IMR-90 (cell line): ENCODE measurements at regions not wholly inside any gene's neighbourhood (a gene's known extent, or its start where the extent isn't known, plus 50 kb on each side); places are given as distances from the start of the nearest gene placed in this dataset.

Experiments
- ATAC-seq: fragments of 200-7000 bp; cut with Tn5 transposase; 2 replicates; pipeline ENCODE4 v1.9.1; 2020; ENCODE audit warnings: low read depth, mild to moderate bottlenecking, moderate library complexity
- BruUV-seq: library from RNA; stranded (reverse); fragments of 400-500 nt; replicated peaks from 2 replicates; lab custom pipeline; 2021; lab: Mats Ljungman, UMichigan
- CTCF ChIA-PET: fragments of 300-600 bp; formaldehyde crosslinking; extraction: SDS; loops from one replicate; lab custom pipeline; 2021; ENCODE audit warnings: antibody characterized with exemption; lab: Yijun Ruan, JAX
- POLR2A ChIA-PET: fragments of 300-600 bp; sonication (Branson Sonifier 250); formaldehyde crosslinking; loops from one replicate; lab custom pipeline; 2022; ENCODE audit warnings: antibody characterized with exemption; ENCODE audit not compliant: unreplicated experiment; lab: Charles Lee
- DNase-seq: peaks from one replicate; pipeline ENCODE4 v3.0.0; 2013
- H2AFZ ChIP-seq: replicated peaks from 2 replicates; pipeline ENCODE3; 2013; ENCODE audit warnings: low read length, mild to moderate bottlenecking; ENCODE audit not compliant: poor library complexity
- H2AK5ac ChIP-seq: 2 replicates; pipeline ENCODE4 v1.6.1; 2013; ENCODE audit warnings: low read depth, low read length, inconsistent platforms
- H2AK9ac ChIP-seq: replicated peaks from 2 replicates; pipeline ENCODE3; 2013; ENCODE audit warnings: mild to moderate bottlenecking, low read depth, low read length, moderate library complexity; ENCODE audit not compliant: poor library complexity
- H2BK120ac ChIP-seq: 2 replicates; pipeline ENCODE4 v1.6.1; 2013; ENCODE audit warnings: low read depth, low read length, inconsistent platforms
- H2BK15ac ChIP-seq: 3 replicates; pipeline ENCODE4 v1.6.1; 2013; ENCODE audit warnings: low read depth, low read length, inconsistent platforms
- H2BK20ac ChIP-seq: 2 replicates; pipeline ENCODE4 v1.6.1; 2013; ENCODE audit warnings: low read depth, mild to moderate bottlenecking, inconsistent platforms, low read length, moderate library complexity
- H2BK5ac ChIP-seq: 2 replicates; pipeline ENCODE4 v1.6.1; 2013; ENCODE audit warnings: mild to moderate bottlenecking, low read depth, low read length, inconsistent platforms; ENCODE audit not compliant: poor library complexity, severe bottlenecking
- H3K14ac ChIP-seq: replicated peaks from 2 replicates; pipeline ENCODE4 v1.6.1; 2013; ENCODE audit warnings: low read depth, low read length, inconsistent platforms
- H3K18ac ChIP-seq: 2 replicates; pipeline ENCODE4 v1.6.1; 2013; ENCODE audit warnings: low read depth, low read length, control low read depth
- H3K23ac ChIP-seq: 2 replicates; pipeline ENCODE4 v1.6.1; 2013; ENCODE audit warnings: low read depth, low read length, inconsistent platforms
- H3K27ac ChIP-seq: 2 replicates; pipeline ENCODE4 v1.5.1; 2013; ENCODE audit warnings: mild to moderate bottlenecking, control low read depth, low read length; ENCODE audit not compliant: insufficient read depth
- H3K27me3 ChIP-seq: 2 replicates; pipeline ENCODE4 v1.6.1; 2013; ENCODE audit warnings: low read length; ENCODE audit not compliant: control insufficient read depth, insufficient read depth
- H3K36me3 ChIP-seq: 2 replicates; pipeline ENCODE4 v1.6.1; 2013; ENCODE audit warnings: low read length, mixed read lengths; ENCODE audit not compliant: control insufficient read depth, insufficient read depth
- H3K4ac ChIP-seq: 2 replicates; pipeline ENCODE4 v1.6.1; 2013; ENCODE audit warnings: low read depth, low read length, inconsistent platforms
- H3K4me1 ChIP-seq: 2 replicates; pipeline ENCODE4 v1.6.1; 2013; ENCODE audit warnings: low read length, mixed read lengths; ENCODE audit not compliant: control insufficient read depth, insufficient read depth
- H3K4me2 ChIP-seq: 2 replicates; pipeline ENCODE4 v1.6.1; 2013; ENCODE audit warnings: low read depth, mild to moderate bottlenecking, control low read depth, low read length, moderate library complexity
- H3K4me3 ChIP-seq: 2 replicates; pipeline ENCODE4 v1.5.1; 2013; ENCODE audit warnings: low read depth, mild to moderate bottlenecking, control low read depth, low read length, moderate library complexity; ENCODE audit not compliant: insufficient read depth
- H3K56ac ChIP-seq: 2 replicates; pipeline ENCODE4 v1.6.1; 2013; ENCODE audit warnings: low read length, inconsistent platforms; ENCODE audit not compliant: insufficient read depth; ENCODE audit errors: extremely low read depth
- H3K79me1 ChIP-seq, 2 experiments: 2 replicates each; pipeline ENCODE4 v1.6.1; 2013; ENCODE audit warnings: low read length in 2 of 2, inconsistent platforms in 1 of 2, low read depth in 1 of 2
- H3K9ac ChIP-seq: 2 replicates; pipeline ENCODE4 v1.6.1; 2013; ENCODE audit warnings: low read depth, low read length, control low read depth
- H3K9me1 ChIP-seq: 2 replicates; pipeline ENCODE4 v1.6.1; 2013; ENCODE audit warnings: low read length, inconsistent platforms; ENCODE audit not compliant: insufficient read depth
- H3K9me3 ChIP-seq: 2 replicates; pipeline ENCODE4 v1.6.1; 2013; ENCODE audit warnings: low read length; ENCODE audit not compliant: control insufficient read depth, insufficient read depth
- H4K20me1 ChIP-seq: 2 replicates; pipeline ENCODE4 v1.6.1; 2013; ENCODE audit warnings: low read length, inconsistent platforms; ENCODE audit not compliant: insufficient read depth
- H4K5ac ChIP-seq: 2 replicates; pipeline ENCODE4 v1.6.1; 2013; ENCODE audit warnings: mild to moderate bottlenecking, low read depth, low read length, control low read depth
- H4K8ac ChIP-seq, 2 experiments: 2 replicates each; pipeline ENCODE4 v1.6.1; 2013; ENCODE audit warnings: low read depth in 2 of 2, low read length in 2 of 2, control low read depth in 1 of 2, inconsistent platforms in 1 of 2
- H4K91ac ChIP-seq: 2 replicates; pipeline ENCODE4 v1.6.1; 2013; ENCODE audit warnings: low read depth, low read length, inconsistent platforms; ENCODE audit not compliant: insufficient read depth
- FOS ChIP-seq: fragments of 150-350 bp; IDR thresholded peaks from 2 replicates; pipeline ENCODE4 v1.6.1; 2016; ENCODE audit warnings: low read depth, low read length
- MAFK ChIP-seq: IDR thresholded peaks from 2 replicates; pipeline ENCODE4 v1.6.1; 2012; ENCODE audit warnings: low read depth, low read length, improper control_type of control experiment
- MXI1 ChIP-seq: IDR thresholded peaks from 2 replicates; pipeline ENCODE4 v1.6.1; 2012; ENCODE audit warnings: low read depth, mild to moderate bottlenecking, low read length, moderate library complexity, borderline replicate concordance
- POLR2A ChIP-seq: IDR thresholded peaks from 2 replicates; pipeline ENCODE4 v1.6.1; 2012; ENCODE audit warnings: mild to moderate bottlenecking, low read depth, low read length
- RFX5 ChIP-seq: IDR thresholded peaks from 2 replicates; pipeline ENCODE4 v1.8.0; 2012; ENCODE audit warnings: low read depth, mild to moderate bottlenecking, low read length, moderate library complexity
- USF2 ChIP-seq: fragments of 150-350 bp; IDR thresholded peaks from 2 replicates; pipeline ENCODE4 v1.6.1; 2017; ENCODE audit warnings: mild to moderate bottlenecking, antibody characterized with exemption, low read length, low read depth
- dilution Hi-C: fragments of 300-500 bp; cut with HindIII; formaldehyde crosslinking; loops from one replicate; pipeline ENCODE4 v1.14.3; 2018; ENCODE audit warnings: low sequenced_read_pairs; ENCODE audit not compliant: unreplicated experiment
- in situ Hi-C: fragments of 300-500 bp; cut with MboI; formaldehyde crosslinking; loops from 3 replicates; pipeline ENCODE4 v1.14.3; 2019; ENCODE audit warnings: low sequenced_read_pairs, inconsistent platforms, mixed read lengths
- intact Hi-C: fragments of 100-400 bp; cut with micrococcal nuclease; formaldehyde crosslinking; loops from 2 replicates; pipeline ENCODE4 v1.10.0; 2022
- TF ChIP-seq, protein P1 (sequence below): conservative IDR thresholded peaks from 2 replicates; pipeline ENCODE4 v1.5.1; 2012; ENCODE audit warnings: mild to moderate bottlenecking, low read depth, low read length, improper control_type of control experiment

- no peak overlapping the region for H2BK20ac ChIP-seq
- CTCF ChIA-PET: no interaction called here
- no peak overlapping the region for H2AK9ac ChIP-seq
- POLR2A ChIA-PET: interaction anchor here (0.6 kb wide), 1 partner anchor 13 kb away, joined by 3 read pairs; no protein-coding TSS in a partner anchor
- H3K14ac ChIP-seq: no peak overlapping the region
- no peak overlapping the region for H2BK5ac ChIP-seq
- ATAC-seq: no peak
- H4K20me1 ChIP-seq: no peaks in the 10 kb centered on the region
- H3K56ac ChIP-seq: no peak overlapping the region
- in situ Hi-C loops (no loop called here), dilution Hi-C loops (no loop called here), intact Hi-C loops (no loop called here)
- H3K9me3 ChIP-seq: peaks cover 15% of the 10 kb centered on the region
- no peak overlapping the region for H3K18ac ChIP-seq
- H2AK5ac ChIP-seq: no peak overlapping the region
- DNase-seq: no peak
- H3K79me1 ChIP-seq: no peaks in the 10 kb centered on the region
- H3K4me1 ChIP-seq: no peaks in the 10 kb centered on the region
- H2AFZ ChIP-seq: no peak overlapping the region
- TF ChIP-seq USF2 (no peak), MAFK (peak; percentile 88), RFX5 (no peak), FOS (no peak), MXI1 (no peak), POLR2A (no peak)
- TF ChIP-seq, protein P1, sequence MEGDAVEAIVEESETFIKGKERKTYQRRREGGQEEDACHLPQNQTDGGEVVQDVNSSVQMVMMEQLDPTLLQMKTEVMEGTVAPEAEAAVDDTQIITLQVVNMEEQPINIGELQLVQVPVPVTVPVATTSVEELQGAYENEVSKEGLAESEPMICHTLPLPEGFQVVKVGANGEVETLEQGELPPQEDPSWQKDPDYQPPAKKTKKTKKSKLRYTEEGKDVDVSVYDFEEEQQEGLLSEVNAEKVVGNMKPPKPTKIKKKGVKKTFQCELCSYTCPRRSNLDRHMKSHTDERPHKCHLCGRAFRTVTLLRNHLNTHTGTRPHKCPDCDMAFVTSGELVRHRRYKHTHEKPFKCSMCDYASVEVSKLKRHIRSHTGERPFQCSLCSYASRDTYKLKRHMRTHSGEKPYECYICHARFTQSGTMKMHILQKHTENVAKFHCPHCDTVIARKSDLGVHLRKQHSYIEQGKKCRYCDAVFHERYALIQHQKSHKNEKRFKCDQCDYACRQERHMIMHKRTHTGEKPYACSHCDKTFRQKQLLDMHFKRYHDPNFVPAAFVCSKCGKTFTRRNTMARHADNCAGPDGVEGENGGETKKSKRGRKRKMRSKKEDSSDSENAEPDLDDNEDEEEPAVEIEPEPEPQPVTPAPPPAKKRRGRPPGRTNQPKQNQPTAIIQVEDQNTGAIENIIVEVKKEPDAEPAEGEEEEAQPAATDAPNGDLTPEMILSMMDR: no peak
- H2BK15ac ChIP-seq: no peak overlapping the region
- no peak overlapping the region for H4K5ac ChIP-seq
- H4K91ac ChIP-seq: no peak overlapping the region
- no peak overlapping the region for H3K4me2 ChIP-seq
- no peaks in the 10 kb centered on the region for H3K36me3 ChIP-seq
- H3K9me1 ChIP-seq: no peaks in the 10 kb centered on the region
- BruUV-seq: no TSS peak
- H3K27ac ChIP-seq: no peak overlapping the region
- H3K23ac ChIP-seq: no peak overlapping the region
- no peak overlapping the region for H2BK120ac ChIP-seq
- H3K27me3 ChIP-seq: no peaks in the 10 kb centered on the region
- H3K4ac ChIP-seq: no peak overlapping the region
- H4K8ac ChIP-seq: no peak overlapping the region
- H3K9ac ChIP-seq: no peak overlapping the region
- H3K4me3 ChIP-seq: no peak overlapping the region
Measured at GRCh38 chr9:1673300-1673699, 341.8 kb upstream of the SMARCA2 start.
